ENCODE measurements at regions not wholly inside any gene's neighbourhood (a gene's known extent, or its start where the extent isn't known, plus 50 kb on each side); places are given as distances from the start of the nearest gene placed in this dataset.

DNA sequence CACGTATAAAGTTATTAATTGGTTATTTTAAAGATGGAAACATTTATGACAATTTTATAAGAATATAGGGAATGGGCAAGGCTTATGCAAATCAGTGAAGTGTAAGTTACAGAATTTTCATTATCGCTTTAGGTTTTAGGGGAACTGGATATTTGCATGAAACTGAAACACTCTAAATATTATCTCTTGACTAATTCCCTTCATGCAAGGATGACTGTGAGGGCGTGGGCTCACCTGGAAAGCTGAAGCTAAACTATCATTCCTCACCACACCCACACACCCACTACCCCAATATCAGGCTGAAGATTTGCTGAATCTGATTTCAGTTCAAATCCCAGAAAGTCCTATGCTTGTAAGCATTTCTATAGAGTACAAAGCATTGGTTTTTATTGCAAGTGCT, 81.7 kb upstream of the ARHGAP24 start:
- no peak for DNase-seq (ENCODE audit: low spot score)

DNA sequence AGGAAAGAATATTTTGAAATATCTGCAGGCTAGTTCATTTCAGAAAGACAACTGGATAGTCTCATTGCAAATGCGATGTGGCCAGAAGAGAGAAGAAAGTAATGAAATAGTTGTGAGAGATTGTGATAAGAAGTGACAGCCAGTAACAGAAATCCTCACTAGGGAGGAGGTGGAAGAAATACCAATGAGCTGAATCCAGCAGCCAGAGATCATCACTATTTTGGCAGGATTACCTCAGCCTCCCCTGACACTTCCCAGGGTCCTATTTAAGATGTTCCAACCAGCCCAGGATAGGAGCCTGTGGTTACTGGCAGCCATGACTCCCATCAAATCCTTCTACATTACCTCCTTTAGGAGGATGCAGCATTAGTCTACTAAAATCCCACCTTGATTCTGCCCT, 76.7 kb upstream of the ARHGAP24 start:
- peak; percentile 7 for DNase-seq (ENCODE audit: low spot score)

DNA sequence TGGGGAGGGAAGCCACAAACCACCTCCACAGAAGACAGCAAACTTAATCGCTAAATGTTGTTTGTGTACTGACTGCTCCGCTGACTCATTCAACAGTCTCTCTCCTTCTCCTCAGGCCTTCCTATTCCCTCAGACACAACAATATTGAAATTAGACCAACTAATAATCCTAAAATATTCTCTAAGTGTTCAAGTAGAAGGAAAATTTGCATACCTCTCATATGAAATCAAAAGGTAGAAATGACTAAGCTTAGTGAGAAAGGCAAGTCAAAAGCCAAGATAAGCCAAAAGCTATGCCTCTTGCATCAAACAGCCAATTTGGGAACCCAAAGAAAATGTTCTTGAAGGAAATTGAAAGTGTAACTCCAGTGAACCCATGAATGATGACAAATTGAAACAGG, 75.7 kb upstream of the ARHGAP24 start:
- DNase-seq (ENCODE audit: low spot score), result no peak

DNA sequence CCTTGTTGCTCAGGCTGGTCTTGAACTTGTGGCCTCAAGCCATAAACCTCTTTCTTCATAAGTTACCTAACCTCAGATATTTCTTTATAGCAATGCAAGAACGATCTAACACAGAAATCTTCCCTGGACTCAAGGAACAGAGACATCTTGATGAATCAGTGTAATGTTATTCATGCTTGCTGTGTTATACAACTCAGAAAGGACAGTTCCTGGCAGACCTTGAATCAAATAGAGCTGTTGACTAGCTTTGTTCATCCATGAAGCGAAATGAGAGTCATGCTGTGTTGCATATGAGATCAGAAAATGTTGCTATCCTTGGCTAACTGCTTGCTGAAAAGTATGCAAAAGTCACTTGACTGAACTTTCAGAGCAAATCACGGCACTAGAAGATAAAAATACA, 72.6 kb upstream of the ARHGAP24 start:
- peak; percentile 26 for DNase-seq (ENCODE audit: low spot score)

DNA sequence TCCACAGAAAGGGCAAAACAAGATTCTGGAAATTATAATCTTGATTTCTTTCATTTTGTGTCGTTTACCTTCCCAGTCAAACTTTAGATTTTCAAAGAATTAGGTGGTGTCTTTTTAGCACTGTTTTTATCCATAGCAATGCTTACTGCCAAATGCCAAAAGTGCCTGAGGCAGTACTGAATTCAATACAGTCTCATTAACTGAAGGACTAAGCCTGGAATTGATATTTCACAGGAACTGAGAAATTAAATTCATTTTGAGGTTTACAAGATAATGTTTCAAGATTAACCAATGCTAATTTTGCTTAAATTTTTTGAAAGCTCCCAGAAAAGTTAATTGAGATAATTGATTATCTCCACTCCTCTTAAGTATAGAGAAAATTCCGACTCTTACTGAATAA, 68.8 kb upstream of the ARHGAP24 start:
- no peak for DNase-seq (ENCODE audit: low spot score)

DNA sequence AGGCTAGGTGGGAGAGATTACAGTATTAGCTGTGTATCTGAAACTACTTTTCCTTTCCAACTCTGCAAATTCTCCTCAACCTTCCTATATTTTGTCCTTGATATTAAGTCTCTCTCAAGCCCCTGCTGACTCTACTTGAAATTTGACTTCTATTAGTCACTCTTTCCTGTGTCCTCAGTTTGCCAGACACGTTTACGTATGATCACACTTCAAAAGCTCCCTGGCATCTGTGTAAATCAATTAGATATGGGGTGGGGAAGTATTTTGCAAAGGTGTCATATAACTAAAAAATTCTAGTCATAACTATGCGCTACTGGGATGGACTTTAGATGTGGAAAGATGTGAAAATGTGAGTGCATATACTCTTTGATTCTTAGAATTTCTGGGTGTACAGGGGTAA, 67.4 kb upstream of the ARHGAP24 start:
- no peak for DNase-seq (ENCODE audit: low spot score)

DNA sequence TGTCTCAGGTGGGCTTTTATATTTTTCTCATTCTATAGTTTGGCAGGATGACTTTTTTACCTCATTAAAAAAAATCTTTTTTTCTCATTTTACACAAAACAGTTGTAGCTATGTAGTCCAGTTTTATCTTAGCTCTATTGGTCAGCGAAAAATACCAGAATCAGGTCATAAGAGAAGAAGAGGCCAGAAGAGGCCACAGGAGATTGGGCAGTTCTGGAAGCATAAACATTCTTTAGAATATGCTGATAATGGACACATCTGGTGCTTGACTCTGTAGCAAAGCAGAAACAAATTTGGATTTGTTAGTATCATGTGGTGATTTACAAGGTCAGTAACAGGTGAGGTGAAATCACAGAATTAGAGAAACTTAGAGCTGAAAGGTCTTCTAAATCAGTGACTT, 66.6 kb upstream of the ARHGAP24 start:
- no peak for DNase-seq (ENCODE audit: low spot score)

DNA sequence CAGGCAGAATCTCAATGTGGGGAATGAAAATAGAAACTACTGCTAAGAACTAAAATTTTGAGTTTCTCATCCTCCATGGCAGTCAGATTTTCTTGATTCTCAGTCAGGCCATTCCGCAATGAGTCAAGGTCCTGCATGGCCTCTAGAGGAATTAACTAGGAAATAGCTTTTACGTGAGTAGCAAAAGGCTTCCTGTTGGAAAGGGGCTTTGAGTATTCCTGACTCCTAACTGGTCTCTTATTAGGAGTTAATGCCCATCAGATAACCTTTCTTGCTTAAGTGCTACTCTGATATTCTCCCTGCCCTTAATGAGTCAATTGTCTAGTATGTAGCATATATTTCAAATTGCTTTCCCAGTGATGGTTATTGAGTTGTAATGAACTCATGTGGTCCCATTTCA, 65.7 kb upstream of the ARHGAP24 start:
- DNase-seq (ENCODE audit: low spot score), result no peak

DNA sequence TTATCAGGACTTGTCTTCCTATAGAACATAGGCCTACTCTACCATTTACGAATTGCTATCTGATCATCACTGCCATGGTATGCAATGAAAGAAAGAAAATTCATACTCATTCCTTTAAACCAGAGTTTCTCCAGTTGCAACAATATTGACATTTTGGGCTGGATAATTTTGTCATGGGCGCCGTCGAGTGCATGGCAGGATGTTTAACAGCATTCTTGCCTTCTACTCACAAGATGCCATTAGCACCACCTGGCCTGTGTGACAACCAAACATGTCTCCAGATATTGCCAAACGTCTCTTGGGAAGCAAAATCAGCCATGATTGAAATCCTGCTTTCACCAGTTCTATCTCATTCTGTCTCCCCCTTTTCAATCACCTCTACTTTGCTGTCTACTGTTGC, 63.6 kb upstream of the ARHGAP24 start:
- no peak for DNase-seq (ENCODE audit: low spot score)

DNA sequence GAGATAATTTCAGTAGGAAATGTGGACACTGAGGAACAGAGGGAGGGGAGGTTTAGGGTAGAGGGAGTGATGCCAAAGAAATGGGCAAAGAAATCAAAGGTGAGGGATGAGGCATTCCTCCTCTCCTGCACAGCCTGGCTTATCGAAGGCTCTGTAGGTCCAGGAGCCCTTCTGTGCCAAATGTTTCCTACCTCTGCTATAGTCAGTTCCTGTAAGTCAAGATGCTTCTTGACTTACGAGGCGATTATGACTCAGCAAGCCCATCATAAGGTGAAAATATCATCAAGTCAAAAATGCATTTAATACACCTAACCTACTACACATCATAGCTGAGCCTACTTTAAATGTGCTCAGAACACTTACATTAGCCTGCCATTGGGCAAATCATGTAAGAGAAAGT, 60.0 kb upstream of the ARHGAP24 start:
- no peak for DNase-seq (ENCODE audit: low spot score)

DNA sequence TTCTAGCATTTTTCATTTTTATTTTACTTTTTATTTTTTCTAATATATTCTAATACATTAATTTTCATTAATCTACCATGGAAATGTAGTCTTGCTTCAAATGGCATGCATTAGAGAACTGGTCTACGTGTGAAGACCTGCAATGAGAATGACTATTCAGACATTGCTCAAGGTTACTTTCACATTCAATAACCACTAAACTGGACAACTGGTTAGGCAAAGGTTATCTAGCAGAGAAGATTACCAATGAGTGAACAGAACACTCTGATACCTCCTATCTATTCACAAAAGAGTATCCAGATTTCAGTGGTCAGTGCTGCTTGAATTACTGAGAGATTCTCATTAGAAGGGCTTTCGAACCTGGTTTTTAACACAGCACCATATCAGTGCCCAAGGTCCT, 58.9 kb upstream of the ARHGAP24 start:
- DNase-seq (ENCODE audit: low spot score), result no peak

DNA sequence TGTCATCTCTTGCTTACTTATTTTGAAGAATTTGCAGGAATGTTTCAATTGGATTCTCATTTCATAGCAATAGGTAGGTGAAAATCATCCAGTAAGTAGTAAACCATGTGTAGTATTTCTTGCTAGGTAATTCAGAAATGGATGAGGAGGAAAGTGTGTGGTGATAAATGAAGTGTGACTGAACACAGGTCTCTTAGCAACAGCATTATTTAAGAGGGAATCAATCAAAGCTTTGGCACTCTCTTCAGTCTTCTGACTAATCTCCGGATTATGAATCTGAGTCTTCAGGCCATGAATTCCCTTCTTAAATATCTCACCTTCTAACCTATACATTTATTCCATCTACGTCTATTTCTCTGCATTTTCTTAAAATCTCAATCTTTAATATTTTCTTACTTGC, 55.8 kb upstream of the ARHGAP24 start:
- no peak for DNase-seq (ENCODE audit: low spot score)

DNA sequence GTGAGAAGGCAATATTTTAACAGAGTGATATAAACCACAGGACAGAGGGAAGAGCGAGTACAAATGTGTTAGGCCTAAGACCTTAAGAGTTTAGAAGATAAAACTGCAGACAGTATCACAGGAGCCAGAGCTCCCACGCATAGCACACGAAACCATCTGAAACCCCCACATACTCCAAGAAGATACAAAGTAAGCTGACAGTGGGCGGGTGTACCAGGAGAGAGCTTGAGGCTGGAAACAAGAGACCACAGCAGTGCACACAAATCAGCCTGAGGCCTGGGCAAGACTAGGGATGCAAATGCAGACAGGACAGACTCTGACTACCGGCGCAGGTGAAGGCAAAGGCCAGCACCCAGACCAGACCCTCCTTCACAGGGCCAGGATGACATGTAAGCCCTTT, 54.1 kb upstream of the ARHGAP24 start:
- DNase-seq (ENCODE audit: low spot score), result no peak

DNA sequence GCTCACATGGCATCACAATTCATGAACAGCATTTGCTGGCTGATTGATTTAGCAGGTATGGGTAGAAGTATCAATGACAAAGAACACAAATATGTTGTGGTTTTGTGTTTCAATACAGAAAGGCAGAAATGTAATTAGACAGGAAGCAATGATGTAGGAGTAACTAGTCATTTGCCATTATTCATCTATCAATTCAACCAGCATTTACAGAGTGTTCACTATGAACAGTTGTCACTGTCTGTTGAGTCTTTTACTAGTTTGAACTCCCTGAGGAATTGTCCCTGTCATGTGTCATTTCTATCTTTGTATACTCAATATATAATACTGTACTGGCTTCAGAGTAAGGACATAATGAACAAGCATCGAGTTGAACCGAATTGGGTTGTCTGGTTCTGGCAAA, 51.5 kb upstream of the ARHGAP24 start:
- no peak for DNase-seq (ENCODE audit: low spot score)

Measured in AG08396 (cell line).